ENCODE measurements at regions not wholly inside any gene's neighbourhood (a gene's known extent, or its start where the extent isn't known, plus 50 kb on each side); places are given as distances from the start of the nearest gene placed in this dataset.

DNA sequence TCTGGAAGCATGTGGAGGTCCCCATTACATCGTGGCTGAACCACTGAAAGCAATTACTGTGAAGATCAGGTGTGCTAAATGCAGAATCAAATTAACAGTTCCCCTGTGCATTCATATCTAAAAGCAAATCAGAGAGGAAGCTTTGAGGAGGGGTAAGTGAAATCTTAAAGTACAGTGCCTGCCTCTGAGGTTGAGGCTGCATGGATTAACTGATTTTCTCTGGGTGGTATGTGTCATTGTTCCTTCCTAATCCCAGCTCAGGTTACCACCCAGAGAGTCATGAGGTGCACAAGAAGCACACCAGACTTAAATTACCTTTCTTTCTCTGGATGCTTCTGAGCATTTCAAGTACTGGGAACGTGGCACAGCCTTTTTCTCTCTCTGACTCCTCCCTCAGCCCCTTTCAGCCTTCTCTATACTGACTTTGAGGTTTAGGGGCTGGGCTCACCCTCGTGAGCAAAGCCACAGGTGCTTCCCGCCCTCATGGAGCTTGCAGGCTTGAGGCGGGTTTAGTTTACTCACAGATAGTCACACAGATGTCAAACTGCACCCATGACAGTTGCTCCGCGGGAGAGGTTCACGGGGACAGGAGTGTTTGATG lies 237.6 kb upstream of the CRY1 start:
- H3K9me3 ChIP-seq (ENCODE audit: control insufficient read depth, low read depth, low read length) = no peaks in the 10 kb centered on the region
- H3K79me1 ChIP-seq (ENCODE audit: insufficient read depth, low read depth, low read length, poor library complexity, severe bottlenecking) = no peaks in the 10 kb centered on the region
- H3K4ac ChIP-seq (ENCODE audit: low read depth, low read length) = no peak overlapping the region
- Mint-ChIP-seq H3K4me1 (peaks cover 20 to 31% of the 10 kb centered on the region in 2 experiments), H3K27me3 (ENCODE audit: low read depth) (peaks cover 19% of the 10 kb centered on the region), H3K27ac (no peak overlapping the region), H3K9me3 (no peaks in the 10 kb centered on the region), H3K4me3 (no peak overlapping the region), H3K36me3 (ENCODE audit: insufficient read depth in 1 of 3, low read depth in 3 of 3) (no peaks in the 10 kb centered on the region)
- H3K4me1 ChIP-seq (ENCODE audit: insufficient read depth, low read length) = no peaks in the 10 kb centered on the region
- no peak overlapping the region for H4K5ac ChIP-seq (ENCODE audit: insufficient read length, low read depth, low read length)
- H2BK120ac ChIP-seq (ENCODE audit: low read depth, low read length, poor library complexity, severe bottlenecking) = no peak overlapping the region
- no peak overlapping the region for H3K4me2 ChIP-seq (ENCODE audit: insufficient read depth, insufficient read length, low read length)
- no peak overlapping the region for H2AFZ ChIP-seq (ENCODE audit: low read length)
- no peak overlapping the region for H2BK15ac ChIP-seq (ENCODE audit: low read depth, low read length)
- no peaks in the 10 kb centered on the region for H3K23me2 ChIP-seq (ENCODE audit: insufficient read length, low read depth, low read length, poor library complexity, severe bottlenecking)
- H4K8ac ChIP-seq (replicated peaks; ENCODE audit: insufficient read length, low read depth, low read length) = no peak overlapping the region
- no peaks in the 10 kb centered on the region for H3K79me2 ChIP-seq (ENCODE audit: insufficient read depth, low read length)
- no peak overlapping the region for H3K14ac ChIP-seq (ENCODE audit: insufficient read depth, low read length)
- no peak overlapping the region for H3T11ph ChIP-seq (ENCODE audit: low read length)
- no peak overlapping the region for H3K18ac ChIP-seq (ENCODE audit: insufficient read length, low read depth, low read length)
- no peak overlapping the region for H2BK12ac ChIP-seq (ENCODE audit: insufficient read length, low read depth, low read length)
- TF ChIP-seq CTCF (conservative IDR thresholded peaks at IDR 0.05) = no peak
- H4K20me1 ChIP-seq (ENCODE audit: control insufficient read depth, insufficient read depth, insufficient read length) = no peaks in the 10 kb centered on the region
- no CpG with 5 or more reads among the region's 8 CpGs for WGBS (ENCODE audit: extremely low coverage, insufficient read length, low lambda C conversion rate)
- no peak overlapping the region for H3K9ac ChIP-seq (ENCODE audit: extremely low read depth, insufficient read length, low read length)
- H2BK20ac ChIP-seq (ENCODE audit: low read depth, low read length, poor library complexity, severe bottlenecking) = no peak overlapping the region
- no peak overlapping the region for H3K56ac ChIP-seq (ENCODE audit: insufficient read length, low read depth, low read length)
- no peak for DNase-seq
- H3K27ac ChIP-seq (ENCODE audit: insufficient read length, low read depth, low read length) = no peak overlapping the region
- no peaks in the 10 kb centered on the region for H3K27me3 ChIP-seq (ENCODE audit: insufficient read depth, low read length)
- H4K91ac ChIP-seq (ENCODE audit: insufficient read length, low read depth, low read length) = no peak overlapping the region
- H3K23ac ChIP-seq (ENCODE audit: insufficient read length, low read depth, low read length) = no peak overlapping the region
- H2AK5ac ChIP-seq (ENCODE audit: insufficient read length, low read length) = no peak overlapping the region
- no peak overlapping the region for H2BK5ac ChIP-seq (ENCODE audit: insufficient read length, low read length)

Measured in H9 (cell line).